ENCODE measurements at regions not wholly inside any gene's neighbourhood (a gene's known extent, or its start where the extent isn't known, plus 50 kb on each side); places are given as distances from the start of the nearest gene placed in this dataset.

GRCh38 chr9:91106415-91107081 lies 255.2 kb downstream of the AUH start:
- no peaks in the 10 kb centered on the region for H3K27me3 ChIP-seq (ENCODE audit: insufficient read depth, low read length)
- no peak overlapping the region for H3K4me2 ChIP-seq (ENCODE audit: insufficient read depth, low read length)

DNA sequence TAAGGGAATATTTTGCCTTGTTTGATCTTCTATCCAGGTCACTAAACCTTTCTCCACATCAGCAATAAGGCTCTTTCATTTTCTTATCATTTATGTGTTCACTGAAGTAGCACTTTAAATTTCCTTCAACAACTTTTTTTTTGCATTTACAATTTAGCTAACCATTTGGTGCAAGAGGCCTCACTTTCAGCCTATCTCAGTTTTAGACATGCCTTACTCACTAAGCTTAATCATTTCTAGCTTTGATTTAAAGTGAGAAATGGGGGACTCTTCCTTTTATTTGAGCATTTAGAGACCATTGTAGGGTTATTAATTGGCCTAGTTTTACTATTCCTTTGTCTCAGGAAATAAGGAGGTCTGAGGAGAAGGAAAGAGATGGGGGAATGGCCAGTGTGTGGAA lies 250.5 kb downstream of the AUH start:
- H3K9me3 ChIP-seq (ENCODE audit: low read depth, low read length) = peaks cover 8% of the 10 kb centered on the region
- no peak overlapping the region for H3K4me3 ChIP-seq (ENCODE audit: insufficient read depth, low read length)
- H2AFZ ChIP-seq (ENCODE audit: low read length) = no peak overlapping the region
- no peaks in the 10 kb centered on the region for H3K79me2 ChIP-seq (ENCODE audit: insufficient read depth, low read length)
- no peak overlapping the region for H3K4me2 ChIP-seq (ENCODE audit: insufficient read depth, low read length)
- no peak overlapping the region for H3K27ac ChIP-seq (ENCODE audit: low read depth, low read length)
- H3K36me3 ChIP-seq (ENCODE audit: insufficient read depth, low read length) = no peaks in the 10 kb centered on the region
- H3K27me3 ChIP-seq (ENCODE audit: insufficient read depth, low read length) = no peaks in the 10 kb centered on the region
- no peak for DNase-seq (ENCODE audit: insufficient read length, low spot score, missing footprints)
- no peak for TF ChIP-seq CTCF (IDR thresholded peaks at IDR 0.05; ENCODE audit: extremely low read depth, low read depth, low read length)
- H3K4me1 ChIP-seq (ENCODE audit: insufficient read depth, low read length) = no peaks in the 10 kb centered on the region
- H4K20me1 ChIP-seq (ENCODE audit: insufficient read depth, low read length) = no peaks in the 10 kb centered on the region

More at GRCh38 chr9:91106415-91107081, 255.2 kb downstream of the AUH start:
- H3K4me1 ChIP-seq (ENCODE audit: insufficient read depth, low read length) = no peaks in the 10 kb centered on the region
- H3K9me3 ChIP-seq (ENCODE audit: low read depth, low read length) = peaks cover 8% of the 10 kb centered on the region
- no peak overlapping the region for H2AFZ ChIP-seq (ENCODE audit: low read length)
- no peak overlapping the region for H3K4me3 ChIP-seq (ENCODE audit: insufficient read depth, low read length)
- no peak overlapping the region for H3K27ac ChIP-seq (ENCODE audit: low read depth, low read length)
- no peaks in the 10 kb centered on the region for H3K36me3 ChIP-seq (ENCODE audit: insufficient read depth, low read length)
- no peak for TF ChIP-seq CTCF (IDR thresholded peaks at IDR 0.05; ENCODE audit: extremely low read depth, low read depth, low read length)
- no peaks in the 10 kb centered on the region for H4K20me1 ChIP-seq (ENCODE audit: insufficient read depth, low read length)
- H3K79me2 ChIP-seq (ENCODE audit: insufficient read depth, low read length) = no peaks in the 10 kb centered on the region
- no peak for DNase-seq (ENCODE audit: insufficient read length, low spot score, missing footprints)

DNA sequence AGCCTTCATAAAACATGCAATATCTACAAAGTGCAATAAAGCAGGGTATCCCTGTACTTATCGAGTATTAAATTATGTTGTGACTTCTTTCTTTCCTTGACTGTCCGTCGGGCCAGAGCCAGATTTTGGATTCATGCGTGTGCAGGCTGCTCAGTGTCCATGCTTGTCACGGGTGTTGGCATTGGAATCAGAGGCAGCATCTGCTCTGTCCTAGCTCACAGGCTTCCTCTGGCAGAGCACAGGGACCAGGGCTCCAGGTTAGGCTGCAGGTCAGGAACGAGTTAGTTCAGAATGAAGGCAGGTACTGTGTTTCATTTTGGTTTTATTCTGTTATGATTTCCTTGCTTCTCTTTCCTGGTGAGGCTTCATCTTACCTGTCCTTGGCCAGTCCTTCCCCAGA lies 249.8 kb downstream of the AUH start:
- no peak overlapping the region for H3K4me3 ChIP-seq (ENCODE audit: insufficient read depth, low read length)
- peaks cover 9% of the 10 kb centered on the region for H3K9me3 ChIP-seq (ENCODE audit: low read depth, low read length)
- no peaks in the 10 kb centered on the region for H4K20me1 ChIP-seq (ENCODE audit: insufficient read depth, low read length)
- no peaks in the 10 kb centered on the region for H3K27me3 ChIP-seq (ENCODE audit: insufficient read depth, low read length)
- no peaks in the 10 kb centered on the region for H3K36me3 ChIP-seq (ENCODE audit: insufficient read depth, low read length)
- H3K4me2 ChIP-seq (ENCODE audit: insufficient read depth, low read length) = no peak overlapping the region
- no peak overlapping the region for H3K27ac ChIP-seq (ENCODE audit: low read depth, low read length)
- DNase-seq (ENCODE audit: insufficient read length, low spot score, missing footprints) = no peak
- no peak overlapping the region for H2AFZ ChIP-seq (ENCODE audit: low read length)
- H3K79me2 ChIP-seq (ENCODE audit: insufficient read depth, low read length) = no peaks in the 10 kb centered on the region
- TF ChIP-seq CTCF (IDR thresholded peaks at IDR 0.05; ENCODE audit: extremely low read depth, low read depth, low read length) = no peak
- H3K4me1 ChIP-seq (ENCODE audit: insufficient read depth, low read length) = no peaks in the 10 kb centered on the region

DNA sequence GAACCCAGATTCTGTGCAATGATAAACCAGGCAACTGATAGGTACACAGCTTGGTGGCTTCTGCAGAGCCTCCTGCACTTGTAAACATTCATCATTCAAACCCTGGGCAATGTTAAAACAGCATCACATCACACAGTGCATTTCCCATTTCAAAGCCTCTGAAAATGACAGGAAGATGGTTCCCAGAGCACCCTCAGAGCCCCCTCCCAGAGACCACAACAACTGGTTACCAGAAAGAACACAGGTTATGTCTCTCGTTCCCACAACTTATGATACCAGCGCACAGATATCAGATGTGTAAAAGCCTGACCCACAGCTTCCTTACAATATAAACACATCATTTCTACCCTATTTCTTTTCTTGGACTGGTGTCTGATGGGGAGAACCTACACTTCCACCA lies 248.7 kb downstream of the AUH start:
- H3K27me3 ChIP-seq (ENCODE audit: insufficient read depth, low read length) = no peaks in the 10 kb centered on the region
- no peak overlapping the region for H3K27ac ChIP-seq (ENCODE audit: low read depth, low read length)
- no peak overlapping the region for H3K4me3 ChIP-seq (ENCODE audit: insufficient read depth, low read length)
- H3K79me2 ChIP-seq (ENCODE audit: insufficient read depth, low read length) = no peaks in the 10 kb centered on the region
- H3K4me2 ChIP-seq (ENCODE audit: insufficient read depth, low read length) = no peak overlapping the region
- peaks cover 9% of the 10 kb centered on the region for H3K9me3 ChIP-seq (ENCODE audit: low read depth, low read length)
- TF ChIP-seq CTCF (IDR thresholded peaks at IDR 0.05; ENCODE audit: extremely low read depth, low read depth, low read length) = no peak
- DNase-seq (ENCODE audit: insufficient read length, low spot score, missing footprints) = no peak
- no peaks in the 10 kb centered on the region for H4K20me1 ChIP-seq (ENCODE audit: insufficient read depth, low read length)
- peaks cover 4% of the 10 kb centered on the region for H3K4me1 ChIP-seq (ENCODE audit: insufficient read depth, low read length)
- no peaks in the 10 kb centered on the region for H3K36me3 ChIP-seq (ENCODE audit: insufficient read depth, low read length)
- no peak overlapping the region for H2AFZ ChIP-seq (ENCODE audit: low read length)

Data from osteoblast (primary cell).